Osteocyte (in vitro differentiated cells): ENCODE measurements at regions not wholly inside any gene's neighbourhood (a gene's known extent, or its start where the extent isn't known, plus 50 kb on each side); places are given as distances from the start of the nearest gene placed in this dataset.

Experiments used
- DNase-seq: peaks from one replicate; pipeline ENCODE4 v3.0.0; 2021; ENCODE audit warnings: mixed read lengths; ENCODE audit not compliant: unreplicated experiment; ENCODE audit errors: extremely low spot score
- H3K27ac Mint-ChIP-seq: one replicate; pipeline ENCODE4 v1.8.0; 2021; ENCODE audit warnings: mild to moderate bottlenecking, mixed read lengths; ENCODE audit not compliant: unreplicated experiment
- H3K27me3 Mint-ChIP-seq: one replicate; pipeline ENCODE4 v1.8.0; 2021; ENCODE audit warnings: mixed read lengths; ENCODE audit not compliant: unreplicated experiment
- H3K36me3 Mint-ChIP-seq: one replicate; pipeline ENCODE4 v1.8.0; 2021; ENCODE audit warnings: mixed read lengths; ENCODE audit not compliant: unreplicated experiment
- H3K4me1 Mint-ChIP-seq: one replicate; pipeline ENCODE4 v1.8.0; 2021; ENCODE audit warnings: mixed read lengths; ENCODE audit not compliant: unreplicated experiment
- H3K4me3 Mint-ChIP-seq: one replicate; pipeline ENCODE4 v1.8.0; 2021; ENCODE audit warnings: mild to moderate bottlenecking, moderate library complexity, mixed read lengths; ENCODE audit not compliant: unreplicated experiment
- H3K9me3 Mint-ChIP-seq: one replicate; pipeline ENCODE4 v1.8.0; 2021; ENCODE audit warnings: mixed read lengths; ENCODE audit not compliant: unreplicated experiment
- TF ChIP-seq, protein P1 (sequence below): fragments of 200-600 bp; sonication (generic); IDR thresholded peaks from 2 replicates; pipeline ENCODE4 v1.5.0; 2021; ENCODE audit warnings: antibody characterized with exemption, mild to moderate bottlenecking, moderate library complexity

DNA sequence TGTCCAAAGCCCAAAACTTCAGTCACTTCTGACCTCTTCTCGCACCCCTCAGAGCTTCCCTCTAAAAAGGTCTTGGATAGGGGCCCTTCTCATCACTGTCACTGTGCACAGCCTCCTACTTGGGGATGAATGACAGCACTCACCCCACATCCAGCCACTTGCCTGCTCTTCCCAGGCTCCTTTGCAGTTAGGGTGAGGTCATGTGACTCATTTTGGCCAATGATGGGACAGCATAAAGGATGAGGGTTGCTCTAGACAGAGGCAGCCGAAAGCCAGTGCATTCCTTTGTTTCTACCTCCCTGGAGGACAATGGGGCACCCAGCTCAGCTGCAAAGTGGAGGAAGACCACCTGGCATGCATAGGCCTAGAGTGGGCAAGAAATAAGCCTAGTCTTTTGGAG lies 1413.3 kb downstream of the TBC1D22A start:
- H3K27me3 Mint-ChIP-seq = no peaks in the 10 kb centered on the region
- DNase-seq = no peak
- H3K9me3 Mint-ChIP-seq = no peaks in the 10 kb centered on the region
- no peaks in the 10 kb centered on the region for H3K36me3 Mint-ChIP-seq
- H3K4me3 Mint-ChIP-seq = no peak overlapping the region
- TF ChIP-seq, protein P1, sequence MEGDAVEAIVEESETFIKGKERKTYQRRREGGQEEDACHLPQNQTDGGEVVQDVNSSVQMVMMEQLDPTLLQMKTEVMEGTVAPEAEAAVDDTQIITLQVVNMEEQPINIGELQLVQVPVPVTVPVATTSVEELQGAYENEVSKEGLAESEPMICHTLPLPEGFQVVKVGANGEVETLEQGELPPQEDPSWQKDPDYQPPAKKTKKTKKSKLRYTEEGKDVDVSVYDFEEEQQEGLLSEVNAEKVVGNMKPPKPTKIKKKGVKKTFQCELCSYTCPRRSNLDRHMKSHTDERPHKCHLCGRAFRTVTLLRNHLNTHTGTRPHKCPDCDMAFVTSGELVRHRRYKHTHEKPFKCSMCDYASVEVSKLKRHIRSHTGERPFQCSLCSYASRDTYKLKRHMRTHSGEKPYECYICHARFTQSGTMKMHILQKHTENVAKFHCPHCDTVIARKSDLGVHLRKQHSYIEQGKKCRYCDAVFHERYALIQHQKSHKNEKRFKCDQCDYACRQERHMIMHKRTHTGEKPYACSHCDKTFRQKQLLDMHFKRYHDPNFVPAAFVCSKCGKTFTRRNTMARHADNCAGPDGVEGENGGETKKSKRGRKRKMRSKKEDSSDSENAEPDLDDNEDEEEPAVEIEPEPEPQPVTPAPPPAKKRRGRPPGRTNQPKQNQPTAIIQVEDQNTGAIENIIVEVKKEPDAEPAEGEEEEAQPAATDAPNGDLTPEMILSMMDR = no peak
- no peak overlapping the region for H3K27ac Mint-ChIP-seq
- H3K4me1 Mint-ChIP-seq = no peaks in the 10 kb centered on the region

DNA sequence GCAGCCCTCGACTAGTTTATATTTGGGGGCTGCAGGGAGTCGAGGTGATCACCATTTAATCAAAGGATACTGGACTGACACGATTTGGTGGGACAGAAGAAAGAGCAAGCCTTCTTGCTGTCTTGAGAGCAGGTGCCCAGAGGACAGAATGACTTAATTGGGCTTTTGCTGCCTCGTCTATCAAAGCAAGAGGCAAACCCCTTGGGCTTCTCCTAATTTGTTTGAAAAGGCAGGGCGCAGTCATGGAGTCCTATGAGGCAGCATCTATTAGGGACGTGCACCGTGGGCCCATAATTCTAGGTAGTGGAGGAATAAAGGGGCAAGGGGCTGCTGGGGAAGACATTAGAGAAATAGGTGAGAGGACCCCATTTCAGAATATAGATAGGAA lies 1411.3 kb downstream of the TBC1D22A start:
- TF ChIP-seq, protein P1 = no peak
- no peaks in the 10 kb centered on the region for H3K9me3 Mint-ChIP-seq
- no peak overlapping the region for H3K27ac Mint-ChIP-seq
- H3K4me3 Mint-ChIP-seq = no peak overlapping the region
- no peak for DNase-seq
- H3K27me3 Mint-ChIP-seq = no peaks in the 10 kb centered on the region
- H3K4me1 Mint-ChIP-seq = no peaks in the 10 kb centered on the region
- H3K36me3 Mint-ChIP-seq = no peaks in the 10 kb centered on the region

DNA sequence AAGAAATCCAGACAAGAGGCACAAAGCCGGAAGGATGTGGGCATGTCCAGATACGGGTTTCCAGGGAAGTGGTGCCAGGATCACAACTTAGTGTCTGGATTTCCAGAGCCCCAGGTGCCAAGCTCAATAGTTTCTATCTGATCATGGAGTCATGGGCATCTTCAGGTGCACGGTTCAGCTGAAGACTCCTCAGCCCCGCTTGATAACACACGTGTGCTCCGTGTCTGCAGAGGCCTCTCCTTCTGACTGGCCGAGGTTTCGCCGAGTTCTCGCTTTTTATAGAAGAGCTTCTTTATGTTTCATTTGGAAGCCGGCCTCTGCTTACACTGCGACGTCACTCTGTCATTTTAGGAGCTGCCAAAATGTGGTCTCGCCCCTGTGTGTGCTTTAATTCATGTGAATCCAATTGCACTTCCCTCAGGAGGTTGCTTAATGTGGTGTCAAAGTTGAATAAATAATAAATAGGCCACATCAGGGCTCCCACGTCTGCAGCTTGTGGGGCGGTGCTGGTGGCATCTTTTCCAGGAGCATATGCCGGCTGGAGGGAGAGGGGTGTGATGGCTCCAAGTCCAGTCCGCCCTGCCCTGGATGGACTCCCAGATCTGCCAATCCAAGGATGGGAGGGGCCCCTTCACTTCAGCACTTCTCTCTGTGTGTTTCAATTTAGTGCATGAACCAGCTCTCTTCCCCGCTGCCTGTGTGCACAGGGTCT lies 1410.8 kb downstream of the TBC1D22A start:
- TF ChIP-seq, protein P1 = no peak
- Mint-ChIP-seq H3K36me3 (no peaks in the 10 kb centered on the region), H3K4me3 (no peak overlapping the region), H3K27me3 (no peaks in the 10 kb centered on the region), H3K27ac (no peak overlapping the region), H3K4me1 (no peaks in the 10 kb centered on the region), H3K9me3 (peaks cover 2% of the 10 kb centered on the region)
- DNase-seq = no peak

GRCh38 chr22:48171271-48171691 lies 1408.8 kb downstream of the TBC1D22A start:
- H3K4me1 Mint-ChIP-seq = no peaks in the 10 kb centered on the region
- H3K4me3 Mint-ChIP-seq = no peak overlapping the region
- TF ChIP-seq, protein P1 = no peak
- no peak for DNase-seq
- H3K27ac Mint-ChIP-seq = no peak overlapping the region
- H3K9me3 Mint-ChIP-seq = peaks cover 4% of the 10 kb centered on the region
- H3K36me3 Mint-ChIP-seq = no peaks in the 10 kb centered on the region
- H3K27me3 Mint-ChIP-seq = no peaks in the 10 kb centered on the region

DNA sequence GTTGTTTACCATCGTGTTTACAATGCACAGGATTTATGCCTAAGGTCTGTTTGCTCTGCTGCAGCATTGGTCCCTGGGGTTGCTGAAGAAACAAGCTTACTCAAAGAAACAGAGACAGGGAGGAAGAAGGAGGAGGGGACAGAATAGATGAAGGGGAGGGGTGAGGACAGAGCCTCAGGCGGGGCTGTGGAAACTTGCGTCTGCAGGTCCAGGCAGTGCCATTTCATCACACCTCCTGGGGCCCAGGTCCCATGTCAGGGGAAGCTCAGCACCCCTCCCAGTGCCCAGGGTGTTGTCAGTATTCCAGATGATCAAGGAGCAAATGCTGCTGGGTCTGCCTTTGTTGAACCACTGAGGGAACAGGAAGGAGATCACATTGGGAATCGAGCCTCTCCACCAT lies 1406.8 kb downstream of the TBC1D22A start:
- H3K9me3 Mint-ChIP-seq = peaks cover 4% of the 10 kb centered on the region
- H3K27me3 Mint-ChIP-seq = no peaks in the 10 kb centered on the region
- DNase-seq = no peak
- no peaks in the 10 kb centered on the region for H3K36me3 Mint-ChIP-seq
- H3K27ac Mint-ChIP-seq = no peak overlapping the region
- H3K4me3 Mint-ChIP-seq = no peak overlapping the region
- TF ChIP-seq, protein P1 = no peak
- no peaks in the 10 kb centered on the region for H3K4me1 Mint-ChIP-seq
